Esophagus muscularis mucosa (tissue), 3 donors: ENCODE measurements at regions not wholly inside any gene's neighbourhood (a gene's known extent, or its start where the extent isn't known, plus 50 kb on each side); places are given as distances from the start of the nearest gene placed in this dataset.
"Not testable (repeated sequence)": the region's sequence is repeated elsewhere in the genome, so short reads cannot be mapped to it uniquely, and the experiment has no call there.

Source experiments
- POLR2A ChIP-seq: fragments of 450-650 bp; IDR thresholded peaks from one replicate; pipeline ENCODE4 v1.6.1; 2017; ENCODE audit warnings: antibody characterized with exemption, moderate library complexity, mild to moderate bottlenecking, low read depth
- POLR2AphosphoS5 ChIP-seq, 2 donors: sonication (generic); formaldehyde crosslinking; IDR thresholded peaks; one replicate each; pipeline ENCODE4 v1.6.1; 2017; ENCODE audit warnings: antibody characterized with exemption in 2 of 2
- TF ChIP-seq, protein P1 (sequence below), 3 experiments: fragments of 200-600 bp in 2 of 3; fragments of 450-650 bp in 1 of 3; sonication (generic) in 2 of 3; IDR thresholded peaks; one replicate each; pipeline ENCODE4 v1.5.1; 2017 to 2019; ENCODE audit warnings: antibody characterized with exemption in 3 of 3, mild to moderate bottlenecking in 2 of 3, moderate library complexity in 1 of 3

DNA sequence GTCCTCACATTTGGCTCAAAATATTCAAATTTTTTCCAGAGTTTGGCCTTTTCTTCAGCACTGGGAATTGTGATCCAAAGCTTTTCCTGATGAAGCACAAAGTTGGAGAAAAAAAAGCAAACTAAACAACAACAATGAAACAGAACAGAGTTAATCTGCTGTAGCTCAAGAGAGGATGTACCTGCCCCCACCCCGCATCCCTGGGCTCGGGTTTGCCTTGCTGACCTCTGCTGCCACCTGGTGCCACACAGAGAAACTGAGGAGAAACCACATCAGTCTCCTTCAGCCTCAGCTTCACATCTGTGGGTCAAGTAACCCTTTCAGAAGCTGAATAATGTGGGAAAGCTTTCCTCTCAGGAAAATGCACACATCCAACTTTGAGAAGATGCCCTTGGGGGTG, 290.4 kb downstream of the RTP5 start:
- TF ChIP-seq POLR2A; POLR2AphosphoS5 (IDR thresholded peaks at IDR 0.05): not testable (repeated sequence)
- TF ChIP-seq, protein P1, sequence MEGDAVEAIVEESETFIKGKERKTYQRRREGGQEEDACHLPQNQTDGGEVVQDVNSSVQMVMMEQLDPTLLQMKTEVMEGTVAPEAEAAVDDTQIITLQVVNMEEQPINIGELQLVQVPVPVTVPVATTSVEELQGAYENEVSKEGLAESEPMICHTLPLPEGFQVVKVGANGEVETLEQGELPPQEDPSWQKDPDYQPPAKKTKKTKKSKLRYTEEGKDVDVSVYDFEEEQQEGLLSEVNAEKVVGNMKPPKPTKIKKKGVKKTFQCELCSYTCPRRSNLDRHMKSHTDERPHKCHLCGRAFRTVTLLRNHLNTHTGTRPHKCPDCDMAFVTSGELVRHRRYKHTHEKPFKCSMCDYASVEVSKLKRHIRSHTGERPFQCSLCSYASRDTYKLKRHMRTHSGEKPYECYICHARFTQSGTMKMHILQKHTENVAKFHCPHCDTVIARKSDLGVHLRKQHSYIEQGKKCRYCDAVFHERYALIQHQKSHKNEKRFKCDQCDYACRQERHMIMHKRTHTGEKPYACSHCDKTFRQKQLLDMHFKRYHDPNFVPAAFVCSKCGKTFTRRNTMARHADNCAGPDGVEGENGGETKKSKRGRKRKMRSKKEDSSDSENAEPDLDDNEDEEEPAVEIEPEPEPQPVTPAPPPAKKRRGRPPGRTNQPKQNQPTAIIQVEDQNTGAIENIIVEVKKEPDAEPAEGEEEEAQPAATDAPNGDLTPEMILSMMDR (IDR thresholded peaks at IDR 0.05) = peak in 1 of 3 experiments; percentile 44
